Endothelial cell (in vitro differentiated cells): ENCODE measurements at regions not wholly inside any gene's neighbourhood (a gene's known extent, or its start where the extent isn't known, plus 50 kb on each side); places are given as distances from the start of the nearest gene placed in this dataset.

ENCODE experiments used
- DNase-seq: peaks from one replicate; pipeline ENCODE4 v3.0.0; 2021; ENCODE audit warnings: low spot score
- H3K27ac Mint-ChIP-seq: one replicate; pipeline ENCODE4 v1.8.0; 2021; ENCODE audit warnings: mixed read lengths, inconsistent platforms; ENCODE audit not compliant: unreplicated experiment
- H3K27me3 Mint-ChIP-seq: one replicate; pipeline ENCODE4 v1.8.0; 2021; ENCODE audit warnings: mild to moderate bottlenecking, moderate library complexity, mixed read lengths, inconsistent platforms; ENCODE audit not compliant: unreplicated experiment
- H3K36me3 Mint-ChIP-seq: one replicate; pipeline ENCODE4 v1.8.0; 2021; ENCODE audit warnings: mild to moderate bottlenecking, low read depth, mixed read lengths, inconsistent platforms; ENCODE audit not compliant: unreplicated experiment
- H3K4me1 Mint-ChIP-seq: one replicate; pipeline ENCODE4 v1.8.0; 2021; ENCODE audit warnings: mild to moderate bottlenecking, mixed read lengths, inconsistent platforms; ENCODE audit not compliant: unreplicated experiment
- H3K4me3 Mint-ChIP-seq: one replicate; pipeline ENCODE4 v1.8.0; 2021; ENCODE audit warnings: mild to moderate bottlenecking, mixed read lengths, inconsistent platforms; ENCODE audit not compliant: unreplicated experiment
- H3K9me3 Mint-ChIP-seq: one replicate; pipeline ENCODE4 v1.8.0; 2021; ENCODE audit warnings: mixed read lengths, inconsistent platforms; ENCODE audit not compliant: unreplicated experiment
- CTCF ChIP-seq: fragments of 200-600 bp; sonication (generic); IDR thresholded peaks from one replicate; pipeline ENCODE4 v1.5.0; 2021; ENCODE audit warnings: antibody characterized with exemption; ENCODE audit not compliant: unreplicated experiment

GRCh38 chr14:82879949-82880535, 1346.4 kb upstream of the SEL1L start:
- no peak overlapping the region for H3K4me3 Mint-ChIP-seq
- no peak for TF ChIP-seq CTCF
- no peaks in the 10 kb centered on the region for H3K9me3 Mint-ChIP-seq
- no peaks in the 10 kb centered on the region for H3K36me3 Mint-ChIP-seq
- H3K27me3 Mint-ChIP-seq, result no peaks in the 10 kb centered on the region
- no peak for DNase-seq
- no peak overlapping the region for H3K27ac Mint-ChIP-seq
- H3K4me1 Mint-ChIP-seq, result no peaks in the 10 kb centered on the region

DNA sequence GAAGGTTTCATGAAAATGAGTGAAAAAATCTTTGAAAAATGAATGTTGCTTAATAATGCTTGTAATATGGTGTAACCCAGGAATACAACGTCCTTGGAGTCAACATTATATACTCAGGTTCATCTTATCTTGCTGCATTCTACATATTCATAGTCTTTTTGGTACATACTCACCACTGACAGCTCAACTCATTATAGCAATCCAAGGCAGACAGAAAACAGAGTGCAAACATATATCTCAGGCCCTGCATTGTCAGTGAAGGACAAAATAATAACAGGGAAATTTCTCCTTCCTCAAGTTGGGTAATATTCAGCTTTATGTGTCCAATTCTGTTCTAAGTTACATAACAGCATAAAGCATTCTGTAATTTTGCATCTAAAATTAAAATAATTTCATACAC, 1353.0 kb upstream of the SEL1L start:
- no peaks in the 10 kb centered on the region for H3K36me3 Mint-ChIP-seq
- peaks cover 3% of the 10 kb centered on the region for H3K9me3 Mint-ChIP-seq
- no peak overlapping the region for H3K27ac Mint-ChIP-seq

DNA sequence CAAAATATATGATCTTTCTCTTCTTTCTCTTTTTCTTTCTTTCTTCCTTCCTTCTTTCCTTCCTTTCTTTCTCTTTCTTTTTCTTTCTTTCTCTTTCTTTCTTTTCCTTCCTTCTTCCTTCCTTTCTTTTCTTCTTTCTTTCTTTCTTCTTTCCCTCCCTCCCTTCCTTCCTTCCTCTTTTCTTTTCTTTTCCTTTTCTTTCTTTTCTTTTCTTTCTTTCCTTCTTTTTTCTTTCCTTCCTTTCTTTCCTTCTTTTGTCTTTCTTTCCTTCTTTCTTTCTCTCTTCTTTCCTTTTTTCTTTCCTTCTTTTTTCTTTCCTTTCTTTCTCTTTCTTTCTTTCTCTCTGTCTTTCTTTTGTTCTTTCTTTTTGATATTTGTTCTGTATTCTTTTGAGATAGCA, 1356.0 kb upstream of the SEL1L start:
- no peak for TF ChIP-seq CTCF
- Mint-ChIP-seq H3K27ac (no peak overlapping the region), H3K4me1 (no peaks in the 10 kb centered on the region), H3K9me3 (peaks cover 3% of the 10 kb centered on the region), H3K27me3 (no peaks in the 10 kb centered on the region), H3K4me3 (no peak overlapping the region), H3K36me3 (no peaks in the 10 kb centered on the region)
- DNase-seq, result no peak

More for the DNA sequence above, 1353.0 kb upstream of the SEL1L start:
- no peak for TF ChIP-seq CTCF
- no peaks in the 10 kb centered on the region for H3K4me1 Mint-ChIP-seq
- DNase-seq, result no peak
- H3K4me3 Mint-ChIP-seq, result no peak overlapping the region
- no peaks in the 10 kb centered on the region for H3K27me3 Mint-ChIP-seq

- no peaks in the 10 kb centered on the region for H3K9me3 Mint-ChIP-seq
- no peaks in the 10 kb centered on the region for H3K36me3 Mint-ChIP-seq
- DNase-seq, result no peak
These were observed 1362.8 kb upstream of the SEL1L start for GRCh38 chr14:82896476-82896875.

More at GRCh38 chr14:82896476-82896875, 1362.8 kb upstream of the SEL1L start:
- no peaks in the 10 kb centered on the region for H3K4me1 Mint-ChIP-seq
- no peak for TF ChIP-seq CTCF
- peaks cover 1% of the 10 kb centered on the region for H3K27me3 Mint-ChIP-seq
- no peak overlapping the region for H3K27ac Mint-ChIP-seq
- no peak overlapping the region for H3K4me3 Mint-ChIP-seq
